ENCODE measurements at regions not wholly inside any gene's neighbourhood (a gene's known extent, or its start where the extent isn't known, plus 50 kb on each side); places are given as distances from the start of the nearest gene placed in this dataset.

- WGBS, 2 donors, result 88 to 91% methylated on average over 8 of the region's 8 CpGs
- Histone ChIP-seq H3K4me1 (peaks cover 11% of the 10 kb centered on the region), H3K36me3 (replicated peaks in 1 of 2; ENCODE audit: insufficient read depth in 1 of 2, low read depth in 2 of 2) (no peaks in the 10 kb centered on the region), H3K4me3 (no peak overlapping the region), H3K9me3 (peaks cover 0 to 2% (median 0%) of the 10 kb centered on the region in 3 donors), H3K27me3 (no peaks in the 10 kb centered on the region), H3K27ac (no peak overlapping the region)
- ATAC-seq (no peak), DNase-seq (no peak)
- intact Hi-C loops (cut with DNase I), result no loop called here
- TF ChIP-seq CTCF (IDR thresholded peaks at IDR 0.05), result no peak
- no peak for TF ChIP-seq POLR2A (IDR thresholded peaks at IDR 0.05)
Observed at GRCh38 chr2:88810488-88810887, 119.0 kb downstream of the RPIA start.

- DNase-seq (no peak), ATAC-seq (no peak)
- TF ChIP-seq POLR2A (IDR thresholded peaks at IDR 0.05) (no peak), CTCF (IDR thresholded peaks at IDR 0.05) (no peak)
- peaks cover 0 to 10% (median 0%) of the 10 kb centered on the region in 3 donors for H3K9me3 ChIP-seq
- intact Hi-C loops (cut with DNase I), result no loop called here
- H3K36me3 ChIP-seq (replicated peaks in 1 of 2; ENCODE audit: insufficient read depth in 1 of 2, low read depth in 2 of 2), result no peaks in the 10 kb centered on the region
- H3K4me3 ChIP-seq, result no peak overlapping the region
- no peaks in the 10 kb centered on the region for H3K27me3 ChIP-seq
- H3K27ac ChIP-seq, result no peak overlapping the region
- H3K4me1 ChIP-seq, result peaks cover 11% of the 10 kb centered on the region
- 76 to 86% methylated on average over 3 of the region's 3 CpGs for WGBS, 2 donors
Observed at GRCh38 chr2:88811233-88811632, 119.8 kb downstream of the RPIA start.

GRCh38 chr2:88811681-88812080 lies 120.2 kb downstream of the RPIA start:
- intact Hi-C loops (cut with DNase I), result no loop called here
- no peak for DNase-seq
- Histone ChIP-seq H3K9me3 (peaks cover 0 to 13% (median 0%) of the 10 kb centered on the region in 3 donors), H3K4me1 (peaks cover 11% of the 10 kb centered on the region), H3K4me3 (no peak overlapping the region), H3K27me3 (no peaks in the 10 kb centered on the region), H3K36me3 (replicated peaks in 1 of 2; ENCODE audit: insufficient read depth in 1 of 2, low read depth in 2 of 2) (no peaks in the 10 kb centered on the region), H3K27ac (no peak overlapping the region)
- 81 to 86% methylated on average over 8 of the region's 8 CpGs for WGBS, 2 donors
- no peak for ATAC-seq
- no peak for TF ChIP-seq CTCF (IDR thresholded peaks at IDR 0.05)
- TF ChIP-seq POLR2A (IDR thresholded peaks at IDR 0.05), result no peak

GRCh38 chr2:88813612-88814011 lies 122.1 kb downstream of the RPIA start:
- intact Hi-C loops (cut with DNase I), result no loop called here
- no peak for DNase-seq
- H3K4me1 ChIP-seq, result no peaks in the 10 kb centered on the region
- H3K27me3 ChIP-seq, result no peaks in the 10 kb centered on the region
- H3K36me3 ChIP-seq (replicated peaks in 1 of 2; ENCODE audit: insufficient read depth in 1 of 2, low read depth in 2 of 2), result no peaks in the 10 kb centered on the region
- H3K4me3 ChIP-seq, result no peak overlapping the region
- no peak overlapping the region for H3K27ac ChIP-seq
- no peak for ATAC-seq
- H3K9me3 ChIP-seq, result peaks cover 0 to 13% (median 0%) of the 10 kb centered on the region in 3 donors
- TF ChIP-seq POLR2A (IDR thresholded peaks at IDR 0.05) (no peak), CTCF (IDR thresholded peaks at IDR 0.05) (no peak)
- 85 to 91% methylated on average over 4 of the region's 4 CpGs for WGBS, 2 donors

GRCh38 chr2:88815282-88815681 lies 123.8 kb downstream of the RPIA start:
- ATAC-seq, result no peak
- no peak overlapping the region for H3K4me3 ChIP-seq

More at GRCh38 chr2:88815282-88815681, 123.8 kb downstream of the RPIA start:
- no peak for DNase-seq
- no peaks in the 10 kb centered on the region for H3K36me3 ChIP-seq (replicated peaks in 1 of 2; ENCODE audit: insufficient read depth in 1 of 2, low read depth in 2 of 2)
- H3K9me3 ChIP-seq, result peaks cover 0 to 13% (median 0%) of the 10 kb centered on the region in 3 donors
- no peak for TF ChIP-seq CTCF (IDR thresholded peaks at IDR 0.05)
- no peak for TF ChIP-seq POLR2A (IDR thresholded peaks at IDR 0.05)
- no peaks in the 10 kb centered on the region for H3K4me1 ChIP-seq
- no peak overlapping the region for H3K27ac ChIP-seq
- intact Hi-C loops (cut with DNase I), result no loop called here
- no peaks in the 10 kb centered on the region for H3K27me3 ChIP-seq
